ENCODE measurements at regions not wholly inside any gene's neighbourhood (a gene's known extent, or its start where the extent isn't known, plus 50 kb on each side); places are given as distances from the start of the nearest gene placed in this dataset.

- DNase-seq (ENCODE audit: low spot score) = no peak
- Histone ChIP-seq H3K36me3 (no peaks in the 10 kb centered on the region), H3K27me3 (replicated peaks; ENCODE audit: insufficient read depth) (no peaks in the 10 kb centered on the region), H3K27ac (no peak overlapping the region), H3K4me1 (replicated peaks) (no peaks in the 10 kb centered on the region), H3K4me3 (no peak overlapping the region), H3K9me3 (no peaks in the 10 kb centered on the region)
- TF ChIP-seq CTCF (IDR thresholded peaks at IDR 0.05) = no peak
- TF ChIP-seq POLR2A (IDR thresholded peaks at IDR 0.05) = no peak
- TF ChIP-seq POLR2AphosphoS5 (IDR thresholded peaks at IDR 0.05) = no peak
- intact Hi-C loops (cut with DNase I) = no loop called here
- 23% methylated on average over 5 of the region's 5 CpGs for WGBS
Measured at GRCh38 chr15:96544162-96544756, 213.8 kb downstream of the NR2F2 start.

- no peaks in the 10 kb centered on the region for H3K36me3 ChIP-seq
- no peak for DNase-seq (ENCODE audit: low spot score)
- no peak overlapping the region for H3K27ac ChIP-seq
- H3K4me1 ChIP-seq (replicated peaks) = no peaks in the 10 kb centered on the region
- intact Hi-C loops (cut with DNase I) = no loop called here
- H3K27me3 ChIP-seq (replicated peaks; ENCODE audit: insufficient read depth) = no peaks in the 10 kb centered on the region
- 88% methylated on average over 1 of the region's 1 CpG for WGBS
- no peak for TF ChIP-seq CTCF (IDR thresholded peaks at IDR 0.05)
- TF ChIP-seq POLR2AphosphoS5 (IDR thresholded peaks at IDR 0.05) = no peak
- H3K9me3 ChIP-seq = no peaks in the 10 kb centered on the region
- H3K4me3 ChIP-seq = no peak overlapping the region
Measured at GRCh38 chr15:96549136-96549535, 218.6 kb downstream of the NR2F2 start.

- intact Hi-C loops (cut with DNase I) = no loop called here
- Histone ChIP-seq H3K9me3 (no peaks in the 10 kb centered on the region), H3K27ac (no peak overlapping the region), H3K36me3 (no peaks in the 10 kb centered on the region), H3K27me3 (replicated peaks; ENCODE audit: insufficient read depth) (no peaks in the 10 kb centered on the region), H3K4me3 (no peak overlapping the region), H3K4me1 (replicated peaks) (no peaks in the 10 kb centered on the region)
- WGBS = 81% methylated on average over 4 of the region's 4 CpGs
- TF ChIP-seq CTCF (IDR thresholded peaks at IDR 0.05) (no peak), POLR2AphosphoS5 (IDR thresholded peaks at IDR 0.05) (no peak), POLR2A (IDR thresholded peaks at IDR 0.05) (no peak)
- DNase-seq (ENCODE audit: low spot score) = no peak
Measured at GRCh38 chr15:96551196-96551595, 220.7 kb downstream of the NR2F2 start.

- Histone ChIP-seq H3K9me3 (no peaks in the 10 kb centered on the region), H3K27me3 (replicated peaks; ENCODE audit: insufficient read depth) (no peaks in the 10 kb centered on the region), H3K4me3 (no peak overlapping the region), H3K27ac (no peak overlapping the region), H3K4me1 (replicated peaks) (no peaks in the 10 kb centered on the region), H3K36me3 (no peaks in the 10 kb centered on the region)
- 39% methylated on average over 3 of the region's 3 CpGs for WGBS
- DNase-seq (ENCODE audit: low spot score) = no peak
- no peak for TF ChIP-seq CTCF (IDR thresholded peaks at IDR 0.05)
- TF ChIP-seq POLR2A (IDR thresholded peaks at IDR 0.05) = no peak
- TF ChIP-seq POLR2AphosphoS5 (IDR thresholded peaks at IDR 0.05) = no peak
- intact Hi-C loops (cut with DNase I) = no loop called here
Measured at GRCh38 chr15:96551722-96552121, 221.2 kb downstream of the NR2F2 start.

GRCh38 chr15:96553006-96553405 lies 222.5 kb downstream of the NR2F2 start:
- Histone ChIP-seq H3K4me3 (no peak overlapping the region), H3K27me3 (replicated peaks; ENCODE audit: insufficient read depth) (no peaks in the 10 kb centered on the region), H3K36me3 (no peaks in the 10 kb centered on the region), H3K27ac (no peak overlapping the region), H3K9me3 (no peaks in the 10 kb centered on the region), H3K4me1 (replicated peaks) (no peaks in the 10 kb centered on the region)
- no peak for DNase-seq (ENCODE audit: low spot score)
- TF ChIP-seq POLR2AphosphoS5 (IDR thresholded peaks at IDR 0.05) (no peak), CTCF (IDR thresholded peaks at IDR 0.05) (no peak), POLR2A (IDR thresholded peaks at IDR 0.05) (no peak)
- intact Hi-C loops (cut with DNase I) = no loop called here
- WGBS = 83% methylated on average over 4 of the region's 4 CpGs

Data from prostate gland (tissue), 2 donors.